HK-2 (cell line): ENCODE measurements at regions not wholly inside any gene's neighbourhood (a gene's known extent, or its start where the extent isn't known, plus 50 kb on each side); places are given as distances from the start of the nearest gene placed in this dataset.

Source experiments
- DNase-seq: peaks from one replicate; pipeline ENCODE4 v3.0.0-alpha.2; 2018; ENCODE audit not compliant: unreplicated experiment

GRCh38 chr15:66832664-66833063 is 130.6 kb downstream of the SMAD6 start:
- DNase-seq = no peak

GRCh38 chr15:66833371-66833770 is 131.3 kb downstream of the SMAD6 start:
- no peak for DNase-seq

GRCh38 chr15:66833803-66834202 is 131.8 kb downstream of the SMAD6 start:
- DNase-seq = no peak

GRCh38 chr15:66834881-66835878 is 133.1 kb downstream of the SMAD6 start:
- DNase-seq = no peak

- DNase-seq = no peak
Measured at GRCh38 chr15:66836231-66837030, 134.4 kb downstream of the SMAD6 start.

GRCh38 chr15:66838202-66838601 is 136.2 kb downstream of the SMAD6 start:
- no peak for DNase-seq

GRCh38 chr15:66838671-66839239 is 136.7 kb downstream of the SMAD6 start:
- DNase-seq = no peak

- no peak for DNase-seq
Measured at GRCh38 chr15:66839506-66840112, 137.6 kb downstream of the SMAD6 start.

GRCh38 chr15:66840615-66841390 is 138.8 kb downstream of the SMAD6 start:
- DNase-seq = no peak

- DNase-seq = peak; percentile 87
Measured at GRCh38 chr15:66841953-66842681, 140.1 kb downstream of the SMAD6 start.

GRCh38 chr15:66842710-66843441 is 140.8 kb downstream of the SMAD6 start:
- peak; percentile 49 for DNase-seq

GRCh38 chr15:66843581-66843980 is 141.5 kb downstream of the SMAD6 start:
- no peak for DNase-seq

- DNase-seq = no peak
Measured at GRCh38 chr15:66844041-66844746, 142.2 kb downstream of the SMAD6 start.

- DNase-seq = no peak
Measured at GRCh38 chr15:66844747-66845145, 142.7 kb downstream of the SMAD6 start.

- no peak for DNase-seq
Measured at GRCh38 chr15:66845266-66845785, 143.3 kb downstream of the SMAD6 start.

GRCh38 chr15:66846031-66846430 is 144.0 kb downstream of the SMAD6 start:
- DNase-seq = no peak

- no peak for DNase-seq
Measured at GRCh38 chr15:66846811-66847210, 144.8 kb downstream of the SMAD6 start.

GRCh38 chr15:66847565-66847991 is 145.5 kb downstream of the SMAD6 start:
- no peak for DNase-seq

GRCh38 chr15:66848116-66848515 is 146.1 kb downstream of the SMAD6 start:
- DNase-seq = no peak
